Activated T-cell treated with anti-CD3 and anti-CD28 coated beads, Interleukin-2, amount 50 U/mL, for 24 hours (primary cell): ENCODE measurements at regions not wholly inside any gene's neighbourhood (a gene's known extent, or its start where the extent isn't known, plus 50 kb on each side); places are given as distances from the start of the nearest gene placed in this dataset.
A peak's percentile ranks its signal among the peaks of the same experiment; 100 is the strongest.

Experiments used
- DNase-seq: peaks from one replicate; pipeline ENCODE4 v3.0.0-alpha.2; 2020
- H3K27ac Mint-ChIP-seq: 2 replicates; pipeline ENCODE4 v1.8.0; 2020; ENCODE audit warnings: mild to moderate bottlenecking, mixed read lengths
- H3K27me3 Mint-ChIP-seq: 2 replicates; pipeline ENCODE4 v1.8.0; 2020; ENCODE audit warnings: mixed read lengths
- H3K36me3 Mint-ChIP-seq: 2 replicates; pipeline ENCODE4 v1.8.0; 2020; ENCODE audit warnings: low read depth, mixed read lengths
- H3K4me1 Mint-ChIP-seq: 2 replicates; pipeline ENCODE4 v1.8.0; 2020; ENCODE audit warnings: low read depth, mixed read lengths
- H3K4me3 Mint-ChIP-seq: 2 replicates; pipeline ENCODE4 v1.8.0; 2020; ENCODE audit warnings: mild to moderate bottlenecking, moderate library complexity, mixed read lengths
- H3K9me3 Mint-ChIP-seq: 2 replicates; pipeline ENCODE4 v1.8.0; 2020; ENCODE audit warnings: mixed read lengths

GRCh38 chr5:174311531-174312269, 266.2 kb downstream of the NSG2 start:
- H3K4me1 Mint-ChIP-seq = peaks cover 2% of the 10 kb centered on the region
- no peaks in the 10 kb centered on the region for H3K36me3 Mint-ChIP-seq
- H3K4me3 Mint-ChIP-seq = no peak overlapping the region
- H3K9me3 Mint-ChIP-seq = no peaks in the 10 kb centered on the region
- DNase-seq = peak; percentile 77
- peaks cover 54% of the 10 kb centered on the region for H3K27me3 Mint-ChIP-seq
- H3K27ac Mint-ChIP-seq = no peak overlapping the region

DNA sequence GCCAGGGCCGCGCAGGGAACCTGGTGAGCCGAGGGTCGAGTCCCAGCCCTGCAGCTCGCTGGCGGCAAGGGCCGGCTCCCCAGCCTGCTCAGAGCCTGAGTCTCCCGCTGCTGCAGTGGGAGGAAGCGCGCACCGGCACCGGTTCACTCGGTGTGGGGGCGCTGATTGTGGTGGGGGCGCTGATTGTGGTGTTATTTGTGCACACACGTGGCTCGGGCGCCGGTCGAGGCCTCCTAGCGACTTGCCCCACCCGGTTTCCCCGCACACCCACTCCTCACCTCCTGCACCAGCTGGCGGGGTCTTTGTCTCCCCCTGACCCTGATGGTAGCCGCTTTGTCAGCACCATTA, 266.7 kb downstream of the NSG2 start:
- no peak overlapping the region for H3K27ac Mint-ChIP-seq

DNA sequence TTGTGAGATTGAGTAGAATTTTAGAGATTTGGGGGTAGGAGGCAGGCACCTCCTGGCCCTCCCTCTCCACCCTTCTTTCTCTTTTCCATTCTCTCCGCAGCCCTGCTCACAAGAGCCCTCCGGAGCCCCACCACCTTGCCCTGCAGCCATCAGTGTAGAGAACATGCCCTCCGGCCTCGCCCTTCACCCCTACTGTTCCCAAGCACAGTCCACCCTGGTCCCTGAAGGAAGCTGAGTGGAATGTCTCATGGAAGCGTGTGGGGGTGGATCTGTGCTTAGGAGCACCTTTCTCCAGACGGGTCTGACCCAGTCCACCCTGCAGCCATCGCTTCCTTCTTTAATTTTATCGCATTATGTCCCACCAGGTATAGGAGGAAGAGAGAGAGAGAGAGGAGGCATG, 267.1 kb downstream of the NSG2 start:
- peaks cover 2% of the 10 kb centered on the region for H3K4me1 Mint-ChIP-seq
- H3K4me3 Mint-ChIP-seq = no peak overlapping the region
- H3K9me3 Mint-ChIP-seq = no peaks in the 10 kb centered on the region
- DNase-seq = no peak
- no peaks in the 10 kb centered on the region for H3K36me3 Mint-ChIP-seq
- peaks cover 58% of the 10 kb centered on the region for H3K27me3 Mint-ChIP-seq
- H3K27ac Mint-ChIP-seq = no peak overlapping the region

More for the DNA sequence above, 266.7 kb downstream of the NSG2 start:
- Mint-ChIP-seq H3K27me3 (peaks cover 58% of the 10 kb centered on the region), H3K4me3 (no peak overlapping the region), H3K4me1 (peaks cover 2% of the 10 kb centered on the region), H3K9me3 (no peaks in the 10 kb centered on the region), H3K36me3 (no peaks in the 10 kb centered on the region)
- DNase-seq = no peak

- H3K9me3 Mint-ChIP-seq = no peaks in the 10 kb centered on the region
- no peak overlapping the region for H3K4me3 Mint-ChIP-seq
- peaks cover 2% of the 10 kb centered on the region for H3K4me1 Mint-ChIP-seq
- no peaks in the 10 kb centered on the region for H3K36me3 Mint-ChIP-seq
- DNase-seq = no peak
- H3K27me3 Mint-ChIP-seq = peaks cover 61% of the 10 kb centered on the region
- H3K27ac Mint-ChIP-seq = no peak overlapping the region
Measured at GRCh38 chr5:174313615-174314014, 268.1 kb downstream of the NSG2 start.

DNA sequence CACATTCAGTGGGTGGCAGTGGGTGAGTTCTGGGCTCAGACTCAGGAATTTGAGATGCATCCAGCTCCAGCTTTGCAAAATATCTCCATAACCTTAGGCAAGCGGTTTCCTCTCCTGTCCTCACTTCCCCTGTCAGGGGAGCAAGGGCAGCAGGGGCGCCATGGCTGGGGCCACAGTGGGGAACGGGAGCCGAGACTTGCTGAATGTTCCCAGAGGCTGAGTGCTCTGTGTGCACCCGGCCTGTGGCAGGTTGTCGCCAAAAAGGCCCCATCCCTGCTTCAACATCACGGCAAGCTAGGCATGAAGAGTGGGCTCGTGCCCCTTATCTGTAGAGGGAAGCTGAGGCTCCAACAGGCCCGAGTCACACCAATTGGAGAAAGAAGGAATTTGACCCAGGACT, 268.8 kb downstream of the NSG2 start:
- H3K27me3 Mint-ChIP-seq = peaks cover 58% of the 10 kb centered on the region
- H3K9me3 Mint-ChIP-seq = no peaks in the 10 kb centered on the region
- peaks cover 2% of the 10 kb centered on the region for H3K4me1 Mint-ChIP-seq
- no peak overlapping the region for H3K4me3 Mint-ChIP-seq
- DNase-seq = no peak
- no peaks in the 10 kb centered on the region for H3K36me3 Mint-ChIP-seq
- no peak overlapping the region for H3K27ac Mint-ChIP-seq

GRCh38 chr5:174315471-174315870, 270.0 kb downstream of the NSG2 start:
- no peak for DNase-seq
- H3K27ac Mint-ChIP-seq = no peak overlapping the region
- peaks cover 2% of the 10 kb centered on the region for H3K4me1 Mint-ChIP-seq
- H3K4me3 Mint-ChIP-seq = no peak overlapping the region
- no peaks in the 10 kb centered on the region for H3K9me3 Mint-ChIP-seq
- H3K27me3 Mint-ChIP-seq = peaks cover 52% of the 10 kb centered on the region
- no peaks in the 10 kb centered on the region for H3K36me3 Mint-ChIP-seq

DNA sequence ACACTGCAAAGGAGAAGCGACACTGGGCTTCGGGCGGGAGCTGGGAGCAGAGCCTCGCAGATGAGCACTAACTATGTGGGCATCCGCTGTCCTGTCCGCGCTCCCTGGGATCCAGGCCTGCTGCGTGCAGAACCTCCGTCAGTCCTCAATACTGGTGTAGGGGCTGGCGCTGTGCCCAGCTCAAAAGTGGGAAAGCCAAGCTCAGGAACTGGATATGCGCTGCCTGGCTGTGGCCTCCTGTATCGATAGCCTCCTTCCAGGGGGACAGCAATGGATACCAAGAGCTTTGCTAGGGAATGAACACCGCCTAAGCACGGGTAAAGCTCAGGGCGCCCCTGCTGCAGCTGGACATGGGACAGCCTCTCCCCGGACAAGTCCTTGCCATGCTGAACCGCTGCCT, 270.4 kb downstream of the NSG2 start:
- Mint-ChIP-seq H3K9me3 (no peaks in the 10 kb centered on the region), H3K27me3 (peaks cover 49% of the 10 kb centered on the region), H3K4me1 (no peaks in the 10 kb centered on the region), H3K36me3 (no peaks in the 10 kb centered on the region), H3K4me3 (no peak overlapping the region), H3K27ac (no peak overlapping the region)
- DNase-seq = no peak

GRCh38 chr5:174316326-174316725, 270.8 kb downstream of the NSG2 start:
- no peak for DNase-seq
- no peaks in the 10 kb centered on the region for H3K4me1 Mint-ChIP-seq
- H3K36me3 Mint-ChIP-seq = no peaks in the 10 kb centered on the region
- H3K27me3 Mint-ChIP-seq = peaks cover 50% of the 10 kb centered on the region
- no peak overlapping the region for H3K4me3 Mint-ChIP-seq
- no peak overlapping the region for H3K27ac Mint-ChIP-seq
- no peaks in the 10 kb centered on the region for H3K9me3 Mint-ChIP-seq

DNA sequence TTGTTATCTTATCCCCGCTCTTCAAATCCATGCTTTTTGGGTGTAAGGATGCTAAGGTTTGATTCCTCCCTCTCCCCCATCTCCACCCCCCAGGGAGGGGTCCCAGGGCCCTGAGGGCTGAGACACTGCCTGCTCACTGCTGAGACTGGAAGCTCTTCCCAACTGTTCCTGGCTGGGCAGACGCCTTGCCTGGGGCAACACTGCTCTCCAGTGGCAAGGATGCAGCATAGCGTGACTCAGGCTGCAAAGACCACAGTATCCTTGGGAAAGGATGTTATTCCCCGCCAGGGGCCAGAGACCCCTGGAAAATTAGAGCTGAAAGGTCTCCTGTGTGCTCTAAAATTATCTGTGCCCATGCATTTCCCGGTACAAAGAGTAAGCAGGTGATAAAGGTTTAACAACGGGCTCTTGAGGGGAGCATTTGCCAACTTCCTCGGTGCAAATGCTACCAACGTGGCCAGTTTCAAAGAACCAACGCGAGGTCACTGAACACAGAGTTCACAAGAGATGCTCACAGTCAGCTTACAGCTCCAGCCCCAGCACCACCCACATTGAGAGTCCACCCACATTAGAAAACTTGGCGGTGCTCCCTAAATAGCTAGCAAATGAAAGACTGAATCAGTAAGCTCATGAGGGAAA, 271.9 kb downstream of the NSG2 start:
- Mint-ChIP-seq H3K36me3 (no peaks in the 10 kb centered on the region), H3K9me3 (no peaks in the 10 kb centered on the region), H3K4me3 (no peak overlapping the region), H3K27ac (no peak overlapping the region), H3K27me3 (peaks cover 57% of the 10 kb centered on the region), H3K4me1 (no peaks in the 10 kb centered on the region)
- no peak for DNase-seq

GRCh38 chr5:174318578-174318977, 273.1 kb downstream of the NSG2 start:
- Mint-ChIP-seq H3K27me3 (peaks cover 51% of the 10 kb centered on the region), H3K4me3 (no peak overlapping the region), H3K4me1 (no peaks in the 10 kb centered on the region), H3K9me3 (no peaks in the 10 kb centered on the region), H3K36me3 (no peaks in the 10 kb centered on the region), H3K27ac (no peak overlapping the region)
- no peak for DNase-seq

DNA sequence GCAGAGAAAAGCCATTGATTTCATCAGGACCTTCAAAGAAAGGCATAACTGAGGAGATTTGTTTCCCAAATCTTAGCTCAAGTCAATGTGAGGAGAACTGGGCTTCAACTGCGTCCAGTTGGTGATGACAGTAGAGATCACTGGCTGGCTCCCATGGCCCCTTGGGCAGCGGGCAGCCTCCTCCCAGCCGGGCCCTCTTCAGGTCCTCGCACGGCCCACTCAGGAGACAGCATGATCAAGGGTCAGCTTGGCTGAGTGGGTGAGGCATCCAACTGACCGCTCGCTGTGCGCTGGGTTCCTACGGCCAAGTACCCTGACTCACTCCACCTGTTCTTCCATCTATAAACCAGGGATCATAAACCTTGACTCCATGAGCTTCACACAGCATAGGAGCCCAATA, 274.0 kb downstream of the NSG2 start:
- Mint-ChIP-seq H3K27ac (no peak overlapping the region), H3K9me3 (no peaks in the 10 kb centered on the region), H3K4me3 (no peak overlapping the region), H3K27me3 (peaks cover 50% of the 10 kb centered on the region), H3K36me3 (no peaks in the 10 kb centered on the region), H3K4me1 (no peaks in the 10 kb centered on the region)
- DNase-seq = no peak

DNA sequence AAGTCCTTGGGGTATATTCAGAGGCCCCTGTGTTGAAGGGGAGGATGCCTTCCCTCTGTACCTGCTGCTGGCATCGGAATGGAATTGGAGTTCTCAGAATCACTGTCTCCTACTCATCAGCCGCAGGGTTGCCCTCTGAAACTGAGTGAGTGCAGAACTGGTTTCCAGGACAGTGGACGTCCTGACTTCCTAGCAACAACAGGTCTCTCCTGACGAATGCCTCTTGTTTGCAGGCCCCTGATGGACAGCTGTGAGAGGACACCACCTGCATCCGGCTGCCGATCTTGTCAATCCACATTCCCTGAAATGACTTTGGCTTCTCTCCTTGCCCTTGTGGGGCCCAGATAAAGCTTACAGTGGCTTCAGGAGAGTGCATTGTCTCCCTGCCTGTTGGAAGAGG, 274.5 kb downstream of the NSG2 start:
- DNase-seq = no peak
- Mint-ChIP-seq H3K4me1 (no peaks in the 10 kb centered on the region), H3K4me3 (no peak overlapping the region), H3K9me3 (no peaks in the 10 kb centered on the region), H3K27ac (no peak overlapping the region), H3K36me3 (no peaks in the 10 kb centered on the region), H3K27me3 (peaks cover 50% of the 10 kb centered on the region)

DNA sequence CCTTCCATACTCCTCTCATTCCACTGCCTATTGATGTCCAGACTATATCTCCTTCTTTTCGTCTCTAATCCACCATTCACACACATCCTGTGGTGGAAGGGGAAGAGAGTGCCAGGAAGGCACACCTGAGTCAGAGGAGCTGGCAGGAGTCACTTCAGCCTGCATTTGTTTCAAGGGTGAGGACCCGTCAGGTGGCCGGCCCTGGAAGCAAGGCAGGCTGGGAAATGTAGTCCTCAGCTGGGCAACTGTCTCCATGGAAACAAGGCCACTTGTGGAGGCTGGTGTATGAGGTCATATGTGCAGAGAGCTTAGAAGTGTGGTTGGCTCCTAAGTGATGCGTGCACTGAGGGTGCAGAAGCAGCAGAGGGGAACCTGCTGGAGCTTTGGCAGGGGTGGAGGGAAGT, 278.4 kb downstream of the NSG2 start:
- no peaks in the 10 kb centered on the region for H3K4me1 Mint-ChIP-seq

GRCh38 chr5:174324680-174325079, 279.2 kb downstream of the NSG2 start:
- no peak for DNase-seq
- H3K4me3 Mint-ChIP-seq = no peak overlapping the region
- H3K9me3 Mint-ChIP-seq = no peaks in the 10 kb centered on the region
- H3K4me1 Mint-ChIP-seq = no peaks in the 10 kb centered on the region
- peaks cover 50% of the 10 kb centered on the region for H3K27me3 Mint-ChIP-seq
- no peak overlapping the region for H3K27ac Mint-ChIP-seq
- no peaks in the 10 kb centered on the region for H3K36me3 Mint-ChIP-seq

More for the DNA sequence above, 278.4 kb downstream of the NSG2 start:
- Mint-ChIP-seq H3K9me3 (no peaks in the 10 kb centered on the region), H3K36me3 (no peaks in the 10 kb centered on the region), H3K4me3 (no peak overlapping the region), H3K27me3 (peaks cover 49% of the 10 kb centered on the region), H3K27ac (no peak overlapping the region)
- DNase-seq = no peak

DNA sequence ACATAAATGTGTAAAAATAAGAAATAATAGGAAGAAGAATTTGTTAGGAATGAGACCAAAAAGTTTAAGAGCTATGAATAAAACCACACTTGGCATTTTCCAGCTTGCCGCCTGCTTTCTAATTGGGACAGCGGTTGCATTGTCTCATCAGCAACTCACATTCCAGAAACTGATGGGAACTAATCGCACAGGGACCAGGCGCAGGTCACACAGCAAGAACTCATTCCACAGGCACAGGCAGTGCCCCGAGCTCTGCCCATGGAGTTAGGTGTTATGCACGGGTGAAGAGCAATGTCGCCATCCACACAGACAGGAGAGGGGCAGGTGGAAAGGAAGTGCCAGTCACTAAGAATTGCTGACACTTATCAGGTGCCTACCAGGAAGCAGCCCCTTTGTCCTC, 279.9 kb downstream of the NSG2 start:
- Mint-ChIP-seq H3K27ac (no peak overlapping the region), H3K9me3 (no peaks in the 10 kb centered on the region), H3K4me1 (no peaks in the 10 kb centered on the region)

More for the DNA sequence above, 279.9 kb downstream of the NSG2 start:
- no peak for DNase-seq
- peaks cover 50% of the 10 kb centered on the region for H3K27me3 Mint-ChIP-seq
- H3K36me3 Mint-ChIP-seq = no peaks in the 10 kb centered on the region
- H3K4me3 Mint-ChIP-seq = no peak overlapping the region
